H1 (cell line): ENCODE measurements at regions not wholly inside any gene's neighbourhood (a gene's known extent, or its start where the extent isn't known, plus 50 kb on each side); places are given as distances from the start of the nearest gene placed in this dataset.

Experiments used
- CTCF ChIA-PET: fragments of 300-600 bp; sonication (Branson Sonifier 250); formaldehyde crosslinking; loops from one replicate; lab custom pipeline; 2021; ENCODE audit not compliant: partially characterized antibody; lab: Charles Lee
- POLR2A ChIA-PET: fragments of 300-600 bp; sonication (Branson Sonifier 250); formaldehyde crosslinking; loops from one replicate; lab custom pipeline; 2021; ENCODE audit warnings: inconsistent platforms; ENCODE audit not compliant: partially characterized antibody; lab: Charles Lee
- DNase-seq, 2 experiments: peaks; one replicate each; pipeline versions ENCODE4 v3.0.0 to v3.0.0-alpha.2; 2010 to 2022; ENCODE audit warnings: low spot score in 2 of 2, low read depth in 1 of 2, mixed read lengths in 1 of 2
- FAIRE-seq: peaks from 2 replicates; lab custom pipeline; 2011; peaks lifted over from hg19 to GRCh38; lab: Jason Lieb, UNC
- H2AFZ ChIP-seq: 2 replicates; pipeline ENCODE4 v1.8.1; 2012; ENCODE audit warnings: low read length, inconsistent platforms
- H2AK5ac ChIP-seq: 2 replicates; pipeline ENCODE4 v1.6.1; 2013; ENCODE audit warnings: low read depth, low read length
- H2BK120ac ChIP-seq: replicated peaks from 2 replicates; pipeline ENCODE3; 2013; ENCODE audit warnings: low read depth, low read length, inconsistent platforms
- H2BK12ac ChIP-seq: 2 replicates; pipeline ENCODE4 v1.6.1; 2013; ENCODE audit warnings: low read depth, low read length
- H2BK15ac ChIP-seq: 2 replicates; pipeline ENCODE4 v1.6.1; 2013; ENCODE audit warnings: low read length
- H2BK20ac ChIP-seq: 2 replicates; pipeline ENCODE4 v1.6.1; 2013; ENCODE audit warnings: low read length
- H2BK5ac ChIP-seq: 2 replicates; pipeline ENCODE4 v1.6.1; 2013; ENCODE audit warnings: low read depth, low read length
- H3K14ac ChIP-seq: 2 replicates; pipeline ENCODE4 v1.6.1; 2013; ENCODE audit warnings: inconsistent platforms; ENCODE audit not compliant: insufficient read length
- H3K18ac ChIP-seq: 2 replicates; pipeline ENCODE4 v1.6.1; 2013; ENCODE audit warnings: low read length; ENCODE audit errors: extremely low read depth
- H3K23ac ChIP-seq: 2 replicates; pipeline ENCODE4 v1.6.1; 2013; ENCODE audit warnings: inconsistent platforms; ENCODE audit not compliant: insufficient read length
- H3K23me2 ChIP-seq: 2 replicates; pipeline ENCODE4 v1.6.1; 2013; ENCODE audit warnings: low read depth, low read length
- H3K27ac ChIP-seq: 2 replicates; pipeline ENCODE4 v1.6.1; 2011; ENCODE audit warnings: low read depth, low read length, inconsistent platforms
- H3K27me3 ChIP-seq, 4 experiments: replicated peaks in 1 of 4; 1 replicate in 1 of 4; 2 replicates in 3 of 4; pipeline versions ENCODE4 v1.6.1 to v1.8.1; 2011 to 2013; ENCODE audit warnings: low read length in 3 of 4, mild to moderate bottlenecking in 3 of 4, inconsistent platforms in 2 of 4, mixed read lengths in 2 of 4, moderate library complexity in 1 of 4; ENCODE audit not compliant: control insufficient read depth in 3 of 4, insufficient read depth in 3 of 4; ENCODE audit errors: extremely low read depth in 1 of 4
- H3K36me3 ChIP-seq, 4 experiments: 2 replicates each; pipeline versions ENCODE4 v1.6.1 to v1.8.1; 2011 to 2013; ENCODE audit warnings: mild to moderate bottlenecking in 4 of 4, low read length in 3 of 4, moderate library complexity in 2 of 4, control low read depth in 1 of 4, inconsistent platforms in 1 of 4; ENCODE audit not compliant: insufficient read depth in 4 of 4, control insufficient read depth in 2 of 4
- H3K4ac ChIP-seq: replicated peaks from 2 replicates; pipeline ENCODE3; 2013; ENCODE audit warnings: low read length, low read depth, mixed read lengths, inconsistent platforms; ENCODE audit not compliant: insufficient read length
- H3K4me1 ChIP-seq, 4 experiments: replicated peaks in 1 of 4; 1 replicate in 1 of 4; 2 replicates in 3 of 4; pipeline versions ENCODE4 v1.6.1 to v1.8.1; 2011 to 2013; ENCODE audit warnings: low read length in 3 of 4, inconsistent platforms in 2 of 4, mixed read lengths in 1 of 4; ENCODE audit not compliant: insufficient read depth in 4 of 4, control insufficient read depth in 3 of 4
- H3K4me2 ChIP-seq, 2 experiments: 2 replicates each; pipeline versions ENCODE4 v1.6.1 to v1.8.1; 2011 to 2013; ENCODE audit warnings: low read depth in 2 of 2, low read length in 2 of 2, control low read depth in 1 of 2, inconsistent platforms in 1 of 2, mild to moderate bottlenecking in 1 of 2; ENCODE audit not compliant: insufficient read depth in 1 of 2
- H3K4me3 ChIP-seq, 4 experiments: fragments of 200-600, 300-600 bp in 1 of 4; sonication (generic), shearing (Covaris generic), sonication (Bioruptor Twin) in 1 of 4; 2 replicates each; pipeline versions ENCODE4 v1.5.1 to v1.8.1; 2011 to 2016; ENCODE audit warnings: low read length in 4 of 4, low read depth in 3 of 4, control low read depth in 2 of 4, inconsistent platforms in 2 of 4, mild to moderate bottlenecking in 2 of 4, mixed read lengths in 1 of 4, moderate library complexity in 1 of 4; ENCODE audit not compliant: insufficient read depth in 2 of 4; ENCODE audit errors: extremely low read depth in 1 of 4
- H3K56ac ChIP-seq: replicated peaks from 2 replicates; pipeline ENCODE3; 2013; ENCODE audit warnings: low read depth, mild to moderate bottlenecking, mixed read lengths, low read length, inconsistent platforms; ENCODE audit not compliant: insufficient read length
- H3K79me1 ChIP-seq: 2 replicates; pipeline ENCODE4 v1.6.1; 2013; ENCODE audit warnings: low read depth, low read length, control low read depth
- H3K79me2 ChIP-seq, 2 experiments: 2 replicates each; pipeline versions ENCODE4 v1.6.1 to v1.8.1; 2012 to 2013; ENCODE audit warnings: low read length in 2 of 2, mild to moderate bottlenecking in 2 of 2, inconsistent platforms in 1 of 2; ENCODE audit not compliant: insufficient read depth in 2 of 2, control insufficient read depth in 1 of 2
- H3K9ac ChIP-seq, 4 experiments: replicated peaks in 1 of 4; 1 replicate in 1 of 4; 2 replicates in 3 of 4; pipeline versions ENCODE4 v1.6.1 to v1.8.1; 2011 to 2013; ENCODE audit warnings: low read depth in 3 of 4, low read length in 3 of 4, control low read depth in 2 of 4, mild to moderate bottlenecking in 2 of 4, moderate library complexity in 2 of 4, inconsistent platforms in 1 of 4; ENCODE audit errors: extremely low read depth in 1 of 4
- H3K9me3 ChIP-seq, 2 experiments: 2 replicates each; pipeline versions ENCODE4 v1.6.1 to v1.8.1; 2012 to 2013; ENCODE audit warnings: mild to moderate bottlenecking in 2 of 2, moderate library complexity in 2 of 2, control low read depth in 1 of 2, inconsistent platforms in 1 of 2, low read depth in 1 of 2, low read length in 1 of 2, mixed read lengths in 1 of 2; ENCODE audit not compliant: insufficient read depth in 2 of 2
- H4K20me1 ChIP-seq, 2 experiments: replicated peaks in 1 of 2; 2 replicates each; pipeline versions ENCODE3 to v1.8.1; 2011 to 2013; ENCODE audit warnings: inconsistent platforms in 2 of 2, low read length in 2 of 2, mild to moderate bottlenecking in 1 of 2; ENCODE audit not compliant: insufficient read depth in 2 of 2, control insufficient read depth in 1 of 2
- H4K5ac ChIP-seq: 2 replicates; pipeline ENCODE4 v1.6.1; 2013; ENCODE audit warnings: low read length, low read depth, mixed read lengths, inconsistent platforms; ENCODE audit not compliant: insufficient read length
- H4K8ac ChIP-seq: 2 replicates; pipeline ENCODE4 v1.8.0; 2013; ENCODE audit warnings: mild to moderate bottlenecking, moderate library complexity, low read length, inconsistent platforms; ENCODE audit not compliant: insufficient read depth; ENCODE audit errors: extremely low read depth
- H4K91ac ChIP-seq: replicated peaks from 2 replicates; pipeline ENCODE3; 2013; ENCODE audit warnings: low read length, mixed read lengths, inconsistent platforms; ENCODE audit not compliant: insufficient read length
- CHD1 ChIP-seq: IDR thresholded peaks from 2 replicates; pipeline ENCODE4 v1.6.1; 2012; ENCODE audit warnings: low read depth, low read length, improper control_type of control experiment
- EGR1 ChIP-seq: IDR thresholded peaks from 2 replicates; pipeline ENCODE4 v1.6.1; 2011; ENCODE audit warnings: low read depth, low read length, borderline replicate concordance
- JUND ChIP-seq: IDR thresholded peaks from 2 replicates; pipeline ENCODE4 v1.6.1; 2011; ENCODE audit warnings: mild to moderate bottlenecking, improper control_type of control experiment, low read length
- MAFK ChIP-seq: IDR thresholded peaks from 2 replicates; pipeline ENCODE4 v1.6.1; 2012; ENCODE audit warnings: low read depth, mild to moderate bottlenecking, improper control_type of control experiment, low read length
- PHF8 ChIP-seq: fragments of 200-600 bp; sonication (generic); conservative IDR thresholded peaks from 2 replicates; pipeline ENCODE4 v1.7.1; 2012; ENCODE audit warnings: low read depth, mild to moderate bottlenecking, inconsistent platforms, low read length, moderate library complexity
- POU5F1 ChIP-seq: IDR thresholded peaks from 2 replicates; pipeline ENCODE4 v1.6.1; 2011; ENCODE audit warnings: low read depth, mild to moderate bottlenecking, low read length, moderate library complexity
- RFX5 ChIP-seq: IDR thresholded peaks from 2 replicates; pipeline ENCODE4 v1.6.1; 2011; ENCODE audit warnings: low read depth, low read length, improper control_type of control experiment, borderline replicate concordance
- SAP30 ChIP-seq: fragments of 300-600 bp; sonication (generic); IDR thresholded peaks from 2 replicates; pipeline ENCODE4 v1.7.1; 2012; ENCODE audit warnings: low read length, moderate library complexity, mild to moderate bottlenecking, inconsistent platforms; ENCODE audit not compliant: insufficient read depth, insufficient replicate concordance
- SRF ChIP-seq: IDR thresholded peaks from 2 replicates; pipeline ENCODE4 v1.6.1; 2011; ENCODE audit warnings: mild to moderate bottlenecking, low read depth, low read length, moderate library complexity
- SUZ12 ChIP-seq: fragments of 200-600 bp; sonication (generic); IDR thresholded peaks from 2 replicates; pipeline ENCODE4 v1.6.1; 2012; ENCODE audit warnings: mild to moderate bottlenecking, inconsistent platforms, low read length, moderate library complexity, mixed read lengths
- TAF7 ChIP-seq: optimal IDR thresholded peaks from 2 replicates; pipeline ENCODE3; 2011; ENCODE audit warnings: low read depth, mild to moderate bottlenecking, inconsistent platforms, low read length, moderate library complexity, borderline replicate concordance
- ZNF274 ChIP-seq: IDR thresholded peaks from 2 replicates; pipeline ENCODE4 v1.7.0; 2012; ENCODE audit warnings: low read length, borderline replicate concordance; ENCODE audit errors: extremely low read depth
- WGBS, 2 experiments: shearing (Covaris generic) in 1 of 2; methylation state at CpG; one replicate each; pipeline versions ENCODE4 v1.1.6 to v1.1.7; 2013 to 2015; ENCODE audit warnings: low lambda C conversion rate in 2 of 2, mixed read lengths in 2 of 2, inconsistent platforms in 1 of 2, low coverage in 1 of 2, missing lambda C conversion rate in 1 of 2; ENCODE audit not compliant: insufficient replicate concordance in 2 of 2, insufficient coverage in 1 of 2, insufficient read length in 1 of 2; ENCODE audit errors: extremely low coverage in 1 of 2, missing lambda C conversion rate in 1 of 2; 5-methylcytosine and 5-hydroxymethylcytosine counted together
- TF ChIP-seq, protein P1 (sequence below): IDR thresholded peaks from 2 replicates; pipeline ENCODE4 v1.6.1; 2011; ENCODE audit warnings: low read depth, mild to moderate bottlenecking, low read length; ENCODE audit not compliant: insufficient read depth
- TF ChIP-seq, protein P2 (sequence below): IDR thresholded peaks from 2 replicates; pipeline ENCODE4 v1.6.1; 2012; ENCODE audit warnings: inconsistent platforms

DNA sequence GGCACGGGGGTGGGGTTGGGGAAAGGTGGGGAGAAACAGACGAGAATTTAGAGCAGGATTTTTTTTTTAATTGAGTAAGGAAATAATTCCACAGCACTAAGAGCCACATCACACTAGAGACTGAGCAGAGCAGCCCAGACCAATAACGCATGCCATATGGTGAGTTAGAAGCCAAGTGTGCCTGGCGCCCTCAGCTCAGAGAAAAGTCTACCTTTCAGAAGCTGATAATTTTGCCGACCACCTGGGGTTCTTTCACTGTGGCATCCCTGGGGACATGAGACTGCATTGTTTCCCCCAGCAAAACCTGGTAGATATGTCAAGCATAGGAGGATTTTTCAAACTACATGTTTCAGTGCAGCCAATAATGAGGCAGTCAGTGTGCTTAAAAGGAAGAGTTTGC lies 516.8 kb downstream of the SMARCA1 start:
- no peaks in the 10 kb centered on the region for H3K4me1 ChIP-seq
- no peaks in the 10 kb centered on the region for H3K79me2 ChIP-seq
- no peak overlapping the region for H3K27ac ChIP-seq
- H2BK12ac ChIP-seq: no peak overlapping the region
- H4K5ac ChIP-seq: no peak overlapping the region
- no peaks in the 10 kb centered on the region for H3K79me1 ChIP-seq
- H2AK5ac ChIP-seq: no peak overlapping the region
- no peaks in the 10 kb centered on the region for H4K20me1 ChIP-seq
- no peak overlapping the region for H2BK120ac ChIP-seq
- no peak for TF ChIP-seq JUND
- no peak for TF ChIP-seq TAF7
- TF ChIP-seq, protein P1, sequence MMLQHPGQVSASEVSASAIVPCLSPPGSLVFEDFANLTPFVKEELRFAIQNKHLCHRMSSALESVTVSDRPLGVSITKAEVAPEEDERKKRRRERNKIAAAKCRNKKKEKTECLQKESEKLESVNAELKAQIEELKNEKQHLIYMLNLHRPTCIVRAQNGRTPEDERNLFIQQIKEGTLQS: no peak
- no peak for TF ChIP-seq ZNF274
- no peak for TF ChIP-seq MAFK
- TF ChIP-seq, protein P2, sequence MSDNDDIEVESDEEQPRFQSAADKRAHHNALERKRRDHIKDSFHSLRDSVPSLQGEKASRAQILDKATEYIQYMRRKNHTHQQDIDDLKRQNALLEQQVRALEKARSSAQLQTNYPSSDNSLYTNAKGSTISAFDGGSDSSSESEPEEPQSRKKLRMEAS: no peak
- no peak for TF ChIP-seq POU5F1
- no peak for TF ChIP-seq RFX5
- no peak for TF ChIP-seq SAP30
- TF ChIP-seq SUZ12: no peak
- TF ChIP-seq CHD1: no peak
- no peak for TF ChIP-seq EGR1
- no peak for TF ChIP-seq SRF
- TF ChIP-seq PHF8: no peak
- H3K4ac ChIP-seq: no peak overlapping the region
- H2BK15ac ChIP-seq: no peak overlapping the region
- no peak overlapping the region for H3K23ac ChIP-seq
- no peak overlapping the region for H3K4me3 ChIP-seq
- no peaks in the 10 kb centered on the region for H3K23me2 ChIP-seq
- H3K14ac ChIP-seq: no peak overlapping the region
- H2BK5ac ChIP-seq: no peak overlapping the region
- no peak overlapping the region for H4K91ac ChIP-seq
- no peaks in the 10 kb centered on the region for H3K9me3 ChIP-seq
- no peaks in the 10 kb centered on the region for H3K27me3 ChIP-seq
- H3K9ac ChIP-seq: no peak overlapping the region
- WGBS, 2 experiments: 62% methylated on average over 5 of the region's 5 CpGs; no CpG with 5 or more reads in 1 of the 2 experiments
- H2AFZ ChIP-seq: no peak overlapping the region
- no peak overlapping the region for H3K4me2 ChIP-seq
- FAIRE-seq (no peak), DNase-seq (no peak)
- no peak overlapping the region for H3K18ac ChIP-seq
- ChIA-PET CTCF (interaction anchor here (1.2 kb wide), 1 partner anchor 20 kb away, joined by 3 read pairs; no protein-coding TSS in a partner anchor), POLR2A (no interaction called here)
- H4K8ac ChIP-seq: no peak overlapping the region
- H3K36me3 ChIP-seq: no peaks in the 10 kb centered on the region
- no peak overlapping the region for H3K56ac ChIP-seq
- H2BK20ac ChIP-seq: no peak overlapping the region
